Liver (tissue), 8 donors: ENCODE measurements at regions not wholly inside any gene's neighbourhood (a gene's known extent, or its start where the extent isn't known, plus 50 kb on each side); places are given as distances from the start of the nearest gene placed in this dataset.

Source experiments
- DNase-seq: peaks from one replicate; pipeline ENCODE4 v3.0.0-alpha.2; 2017; ENCODE audit warnings: low spot score
- H3K27ac ChIP-seq, 2 donors: one replicate each; pipeline ENCODE4 v1.7.0; 2013; ENCODE audit warnings: inconsistent platforms in 2 of 2, low read length in 2 of 2, control low read depth in 1 of 2, low read depth in 1 of 2, mild to moderate bottlenecking in 1 of 2
- H3K27me3 ChIP-seq, 4 donors: one replicate each; pipeline versions ENCODE4 v1.6.1 to v1.7.0; 2013; ENCODE audit warnings: low read length in 3 of 4, inconsistent platforms in 1 of 4, mild to moderate bottlenecking in 1 of 4, moderate library complexity in 1 of 4; ENCODE audit not compliant: control insufficient read depth in 4 of 4, insufficient read depth in 4 of 4
- H3K36me3 ChIP-seq, 4 donors: one replicate each; pipeline versions ENCODE4 v1.6.1 to v1.7.0; 2013; ENCODE audit warnings: low read length in 3 of 4, mild to moderate bottlenecking in 3 of 4, low read depth in 1 of 4, moderate library complexity in 1 of 4; ENCODE audit not compliant: control insufficient read depth in 4 of 4, insufficient read depth in 3 of 4
- H3K4me1 ChIP-seq, 4 donors: one replicate each; pipeline versions ENCODE4 v1.6.1 to v1.7.0; 2013; ENCODE audit warnings: low read length in 3 of 4, mild to moderate bottlenecking in 3 of 4, moderate library complexity in 1 of 4; ENCODE audit not compliant: control insufficient read depth in 4 of 4, insufficient read depth in 4 of 4
- H3K4me3 ChIP-seq, 3 donors: one replicate each; pipeline versions ENCODE4 v1.6.1 to v1.7.0; 2013; ENCODE audit warnings: low read length in 3 of 3, control low read depth in 1 of 3, low read depth in 1 of 3, mild to moderate bottlenecking in 1 of 3
- H3K9ac ChIP-seq, 2 donors: one replicate each; pipeline ENCODE4 v1.7.0; 2013; ENCODE audit warnings: low read length in 2 of 2, mild to moderate bottlenecking in 2 of 2, moderate library complexity in 2 of 2, control low read depth in 1 of 2, low read depth in 1 of 2
- H3K9me3 ChIP-seq, 4 donors: one replicate each; pipeline versions ENCODE4 v1.6.1 to v1.7.0; 2013; ENCODE audit warnings: low read length in 3 of 4; ENCODE audit not compliant: control insufficient read depth in 4 of 4
- EGR1 ChIP-seq, 2 donors: IDR thresholded peaks; 2 replicates each; pipeline ENCODE4 v1.6.1; 2016 to 2018; ENCODE audit warnings: antibody characterized with exemption in 2 of 2, low read depth in 2 of 2
- FOXA1 ChIP-seq: IDR thresholded peaks from 2 replicates; pipeline ENCODE4 v1.6.1; 2016; ENCODE audit warnings: antibody characterized with exemption
- FOXA2 ChIP-seq: IDR thresholded peaks from 2 replicates; pipeline ENCODE4 v1.6.1; 2016; ENCODE audit warnings: antibody characterized with exemption
- GABPA ChIP-seq, 2 donors: IDR thresholded peaks in 1 of 2; conservative IDR thresholded peaks in 1 of 2; 2 replicates each; pipeline ENCODE4 v1.6.1; 2016; ENCODE audit warnings: antibody characterized with exemption in 2 of 2, mild to moderate bottlenecking in 1 of 2, moderate library complexity in 1 of 2
- HNF4A ChIP-seq, 2 donors: conservative IDR thresholded peaks; 2 replicates each; pipeline ENCODE4 v1.6.1; 2016; ENCODE audit warnings: antibody characterized with exemption in 2 of 2, mild to moderate bottlenecking in 2 of 2
- HNF4G ChIP-seq: IDR thresholded peaks from 2 replicates; pipeline ENCODE4 v1.6.1; 2016; ENCODE audit warnings: antibody characterized with exemption
- JUND ChIP-seq, 2 donors: IDR thresholded peaks; 2 replicates each; pipeline ENCODE4 v1.6.1; 2016; ENCODE audit warnings: antibody characterized with exemption in 2 of 2
- NR2F2 ChIP-seq: IDR thresholded peaks from 2 replicates; pipeline ENCODE4 v1.6.1; 2016; ENCODE audit warnings: antibody characterized with exemption
- RAD21 ChIP-seq, 2 donors: IDR thresholded peaks; 2 replicates each; pipeline ENCODE4 v1.6.1; 2016; ENCODE audit warnings: antibody characterized with exemption in 2 of 2, mild to moderate bottlenecking in 2 of 2
- RXRA ChIP-seq, 2 donors: IDR thresholded peaks; 2 replicates each; pipeline ENCODE4 v1.6.1; 2017 to 2018; ENCODE audit warnings: antibody characterized with exemption in 2 of 2, mild to moderate bottlenecking in 1 of 2
- SP1 ChIP-seq: IDR thresholded peaks from 2 replicates; pipeline ENCODE4 v1.6.1; 2018; ENCODE audit warnings: antibody characterized with exemption, mild to moderate bottlenecking
- TAF1 ChIP-seq: conservative IDR thresholded peaks from 2 replicates; pipeline ENCODE4 v1.6.1; 2016; ENCODE audit warnings: antibody characterized with exemption, mild to moderate bottlenecking
- YY1 ChIP-seq: IDR thresholded peaks from 2 replicates; pipeline ENCODE4 v1.6.1; 2016; ENCODE audit warnings: antibody characterized with exemption, mild to moderate bottlenecking
- WGBS: extraction: QIAGEN DNeasy Blood & Tissue Kit; methylation state at CpG from one replicate; pipeline ENCODE4 v1.1.7; 2013; 5-methylcytosine and 5-hydroxymethylcytosine counted together
- TF ChIP-seq, protein P1 (sequence below): IDR thresholded peaks from 2 replicates; pipeline ENCODE4 v1.6.1; 2016; ENCODE audit warnings: antibody characterized with exemption
- TF ChIP-seq, protein P2 (sequence below): fragments of 150-350 bp; IDR thresholded peaks from 2 replicates; pipeline ENCODE4 v1.5.1; 2017; ENCODE audit warnings: improper control_type of control experiment, low read depth, low read length; ENCODE audit not compliant: missing input control
- TF ChIP-seq, protein P3 (sequence below): IDR thresholded peaks from 2 replicates; pipeline ENCODE4 v1.6.1; 2016; ENCODE audit warnings: antibody characterized with exemption, mild to moderate bottlenecking
- TF ChIP-seq, protein P4 (sequence below): IDR thresholded peaks from 2 replicates; pipeline ENCODE4 v1.6.1; 2016; ENCODE audit warnings: antibody characterized with exemption
- TF ChIP-seq, protein P5 (sequence below): IDR thresholded peaks from 2 replicates; pipeline ENCODE4 v1.6.1; 2016; ENCODE audit warnings: antibody characterized with exemption
- donor health status: healthy.
- donor health status: healthy.
- donor health status: healthy.
- donor health status: healthy.
- donor health status: healthy.

DNA sequence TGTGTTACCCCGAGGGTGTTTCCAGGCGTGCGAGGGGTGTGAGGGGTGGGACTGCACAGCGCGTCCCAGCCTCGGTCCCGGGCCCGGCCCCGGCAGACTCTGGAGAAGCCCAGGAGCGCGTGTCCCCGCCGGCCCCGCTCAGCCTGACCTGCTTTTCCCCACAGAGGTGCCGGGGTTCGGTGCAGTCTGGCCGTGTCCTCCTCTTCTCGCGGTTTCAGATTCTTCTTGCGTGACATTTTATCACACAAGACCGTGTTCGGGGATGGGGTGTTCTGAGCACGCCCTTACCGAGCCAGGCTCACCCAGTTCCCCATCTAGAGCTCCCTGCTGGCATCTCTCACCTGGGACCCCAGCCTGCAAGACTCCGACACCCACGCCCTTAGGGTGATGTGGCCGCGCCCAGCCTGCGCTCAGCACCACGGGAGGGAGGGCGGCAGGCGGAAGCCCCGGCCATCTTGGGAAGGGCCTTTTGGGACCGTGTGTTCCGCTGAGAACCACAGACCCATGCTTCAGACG lies 775.6 kb downstream of the BRD1 start:
- Histone ChIP-seq H3K27ac (no peak overlapping the region), H3K36me3 (no peaks in the 10 kb centered on the region), H3K9ac (no peak overlapping the region), H3K4me3 (peak overlapping the region in 1 of 3 donors; percentile 0), H3K4me1 (no peaks in the 10 kb centered on the region), H3K27me3 (no peaks in the 10 kb centered on the region), H3K9me3 (no peaks in the 10 kb centered on the region)
- WGBS: 66% methylated on average over 36 of the region's 36 CpGs
- no peak for TF ChIP-seq GABPA (IDR thresholded peaks at IDR 0.05 in 1 of 2, conservative IDR thresholded peaks at IDR 0.05 in 1 of 2)
- peak; percentile 61 for TF ChIP-seq YY1
- DNase-seq: peak; percentile 40

DNA sequence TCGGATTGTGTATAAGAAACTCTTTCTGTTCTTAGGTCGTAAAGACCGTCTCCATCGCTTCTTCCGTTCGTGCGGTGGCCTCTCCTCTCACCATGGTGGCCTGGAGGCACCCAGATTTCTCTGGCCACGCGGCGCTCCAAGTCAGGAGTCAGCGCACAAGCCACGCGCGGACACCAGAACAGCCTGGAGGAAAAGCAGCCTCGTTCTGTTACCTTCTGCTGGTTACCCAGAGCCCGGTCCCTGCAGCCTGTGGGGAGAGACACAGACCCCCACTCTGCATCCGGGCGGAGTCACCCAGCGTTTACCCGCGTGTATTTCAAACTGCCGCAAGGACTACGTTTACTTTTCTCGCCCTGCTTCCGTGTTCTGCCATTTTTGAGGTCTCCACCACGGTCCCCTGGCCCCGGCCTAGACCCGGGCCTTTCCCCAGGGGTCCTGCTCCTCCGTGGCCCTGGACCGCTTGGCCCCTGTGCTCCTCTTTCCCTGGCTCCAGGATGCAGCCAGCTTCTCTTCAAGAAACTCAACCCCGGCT lies 776.1 kb downstream of the BRD1 start:
- no peaks in the 10 kb centered on the region for H3K9me3 ChIP-seq
- TF ChIP-seq, protein P1, sequence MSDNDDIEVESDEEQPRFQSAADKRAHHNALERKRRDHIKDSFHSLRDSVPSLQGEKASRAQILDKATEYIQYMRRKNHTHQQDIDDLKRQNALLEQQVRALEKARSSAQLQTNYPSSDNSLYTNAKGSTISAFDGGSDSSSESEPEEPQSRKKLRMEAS: no peak
- TF ChIP-seq TAF1 (no peak), NR2F2 (no peak), FOXA2 (no peak), GABPA (IDR thresholded peaks at IDR 0.05 in 1 of 2, conservative IDR thresholded peaks at IDR 0.05 in 1 of 2) (no peak), HNF4A (conservative IDR thresholded peaks at IDR 0.05) (no peak), YY1 (no peak), EGR1 (IDR thresholded peaks at IDR 0.05; ENCODE audit: low read depth in 2 of 2) (no peak), SP1 (no peak), FOXA1 (no peak), RAD21 (IDR thresholded peaks at IDR 0.05) (no peak), JUND (IDR thresholded peaks at IDR 0.05) (no peak), RXRA (IDR thresholded peaks at IDR 0.05) (no peak), HNF4G (no peak)
- TF ChIP-seq, protein P2, sequence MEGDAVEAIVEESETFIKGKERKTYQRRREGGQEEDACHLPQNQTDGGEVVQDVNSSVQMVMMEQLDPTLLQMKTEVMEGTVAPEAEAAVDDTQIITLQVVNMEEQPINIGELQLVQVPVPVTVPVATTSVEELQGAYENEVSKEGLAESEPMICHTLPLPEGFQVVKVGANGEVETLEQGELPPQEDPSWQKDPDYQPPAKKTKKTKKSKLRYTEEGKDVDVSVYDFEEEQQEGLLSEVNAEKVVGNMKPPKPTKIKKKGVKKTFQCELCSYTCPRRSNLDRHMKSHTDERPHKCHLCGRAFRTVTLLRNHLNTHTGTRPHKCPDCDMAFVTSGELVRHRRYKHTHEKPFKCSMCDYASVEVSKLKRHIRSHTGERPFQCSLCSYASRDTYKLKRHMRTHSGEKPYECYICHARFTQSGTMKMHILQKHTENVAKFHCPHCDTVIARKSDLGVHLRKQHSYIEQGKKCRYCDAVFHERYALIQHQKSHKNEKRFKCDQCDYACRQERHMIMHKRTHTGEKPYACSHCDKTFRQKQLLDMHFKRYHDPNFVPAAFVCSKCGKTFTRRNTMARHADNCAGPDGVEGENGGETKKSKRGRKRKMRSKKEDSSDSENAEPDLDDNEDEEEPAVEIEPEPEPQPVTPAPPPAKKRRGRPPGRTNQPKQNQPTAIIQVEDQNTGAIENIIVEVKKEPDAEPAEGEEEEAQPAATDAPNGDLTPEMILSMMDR: no peak
- TF ChIP-seq, protein P3, sequence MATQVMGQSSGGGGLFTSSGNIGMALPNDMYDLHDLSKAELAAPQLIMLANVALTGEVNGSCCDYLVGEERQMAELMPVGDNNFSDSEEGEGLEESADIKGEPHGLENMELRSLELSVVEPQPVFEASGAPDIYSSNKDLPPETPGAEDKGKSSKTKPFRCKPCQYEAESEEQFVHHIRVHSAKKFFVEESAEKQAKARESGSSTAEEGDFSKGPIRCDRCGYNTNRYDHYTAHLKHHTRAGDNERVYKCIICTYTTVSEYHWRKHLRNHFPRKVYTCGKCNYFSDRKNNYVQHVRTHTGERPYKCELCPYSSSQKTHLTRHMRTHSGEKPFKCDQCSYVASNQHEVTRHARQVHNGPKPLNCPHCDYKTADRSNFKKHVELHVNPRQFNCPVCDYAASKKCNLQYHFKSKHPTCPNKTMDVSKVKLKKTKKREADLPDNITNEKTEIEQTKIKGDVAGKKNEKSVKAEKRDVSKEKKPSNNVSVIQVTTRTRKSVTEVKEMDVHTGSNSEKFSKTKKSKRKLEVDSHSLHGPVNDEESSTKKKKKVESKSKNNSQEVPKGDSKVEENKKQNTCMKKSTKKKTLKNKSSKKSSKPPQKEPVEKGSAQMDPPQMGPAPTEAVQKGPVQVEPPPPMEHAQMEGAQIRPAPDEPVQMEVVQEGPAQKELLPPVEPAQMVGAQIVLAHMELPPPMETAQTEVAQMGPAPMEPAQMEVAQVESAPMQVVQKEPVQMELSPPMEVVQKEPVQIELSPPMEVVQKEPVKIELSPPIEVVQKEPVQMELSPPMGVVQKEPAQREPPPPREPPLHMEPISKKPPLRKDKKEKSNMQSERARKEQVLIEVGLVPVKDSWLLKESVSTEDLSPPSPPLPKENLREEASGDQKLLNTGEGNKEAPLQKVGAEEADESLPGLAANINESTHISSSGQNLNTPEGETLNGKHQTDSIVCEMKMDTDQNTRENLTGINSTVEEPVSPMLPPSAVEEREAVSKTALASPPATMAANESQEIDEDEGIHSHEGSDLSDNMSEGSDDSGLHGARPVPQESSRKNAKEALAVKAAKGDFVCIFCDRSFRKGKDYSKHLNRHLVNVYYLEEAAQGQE: no peak
- TF ChIP-seq, protein P4, sequence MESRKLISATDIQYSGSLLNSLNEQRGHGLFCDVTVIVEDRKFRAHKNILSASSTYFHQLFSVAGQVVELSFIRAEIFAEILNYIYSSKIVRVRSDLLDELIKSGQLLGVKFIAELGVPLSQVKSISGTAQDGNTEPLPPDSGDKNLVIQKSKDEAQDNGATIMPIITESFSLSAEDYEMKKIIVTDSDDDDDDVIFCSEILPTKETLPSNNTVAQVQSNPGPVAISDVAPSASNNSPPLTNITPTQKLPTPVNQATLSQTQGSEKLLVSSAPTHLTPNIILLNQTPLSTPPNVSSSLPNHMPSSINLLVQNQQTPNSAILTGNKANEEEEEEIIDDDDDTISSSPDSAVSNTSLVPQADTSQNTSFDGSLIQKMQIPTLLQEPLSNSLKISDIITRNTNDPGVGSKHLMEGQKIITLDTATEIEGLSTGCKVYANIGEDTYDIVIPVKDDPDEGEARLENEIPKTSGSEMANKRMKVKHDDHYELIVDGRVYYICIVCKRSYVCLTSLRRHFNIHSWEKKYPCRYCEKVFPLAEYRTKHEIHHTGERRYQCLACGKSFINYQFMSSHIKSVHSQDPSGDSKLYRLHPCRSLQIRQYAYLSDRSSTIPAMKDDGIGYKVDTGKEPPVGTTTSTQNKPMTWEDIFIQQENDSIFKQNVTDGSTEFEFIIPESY: no peak
- TF ChIP-seq, protein P5, sequence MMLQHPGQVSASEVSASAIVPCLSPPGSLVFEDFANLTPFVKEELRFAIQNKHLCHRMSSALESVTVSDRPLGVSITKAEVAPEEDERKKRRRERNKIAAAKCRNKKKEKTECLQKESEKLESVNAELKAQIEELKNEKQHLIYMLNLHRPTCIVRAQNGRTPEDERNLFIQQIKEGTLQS: no peak
- no peaks in the 10 kb centered on the region for H3K4me1 ChIP-seq
- no peak for DNase-seq
- 86% methylated on average over 31 of the region's 31 CpGs for WGBS
- H3K27ac ChIP-seq: no peak overlapping the region
- no peak overlapping the region for H3K9ac ChIP-seq
- peak overlapping the region in 1 of 3 donors; percentile 0 for H3K4me3 ChIP-seq
- no peaks in the 10 kb centered on the region for H3K27me3 ChIP-seq
- H3K36me3 ChIP-seq: no peaks in the 10 kb centered on the region
